H9 (cell line): ENCODE measurements at regions not wholly inside any gene's neighbourhood (a gene's known extent, or its start where the extent isn't known, plus 50 kb on each side); places are given as distances from the start of the nearest gene placed in this dataset.

Experiments used
- DNase-seq: peaks from one replicate; pipeline ENCODE4 v3.0.0-alpha.2; 2017
- H2AFZ ChIP-seq: one replicate; pipeline ENCODE4 v1.6.1; 2013; ENCODE audit warnings: mild to moderate bottlenecking, low read length, control low read depth, moderate library complexity
- H2AK5ac ChIP-seq: 2 replicates; pipeline ENCODE4 v1.6.1; 2013; ENCODE audit warnings: low read length, control low read depth, mixed read lengths; ENCODE audit not compliant: insufficient read length
- H2BK120ac ChIP-seq: one replicate; pipeline ENCODE4 v1.6.1; 2013; ENCODE audit warnings: low read depth, mild to moderate bottlenecking, low read length, control low read depth, inconsistent platforms; ENCODE audit not compliant: poor library complexity, severe bottlenecking
- H2BK12ac ChIP-seq: 2 replicates; pipeline ENCODE4 v1.6.1; 2013; ENCODE audit warnings: low read length, control low read depth, mixed read lengths, low read depth; ENCODE audit not compliant: insufficient read length
- H2BK15ac ChIP-seq: 2 replicates; pipeline ENCODE4 v1.6.1; 2013; ENCODE audit warnings: low read depth, low read length, control low read depth
- H2BK20ac ChIP-seq: one replicate; pipeline ENCODE4 v1.6.1; 2013; ENCODE audit warnings: low read depth, mild to moderate bottlenecking, low read length, control low read depth, inconsistent platforms; ENCODE audit not compliant: poor library complexity, severe bottlenecking
- H2BK5ac ChIP-seq: 2 replicates; pipeline ENCODE4 v1.6.1; 2013; ENCODE audit warnings: low read length, control low read depth, mixed read lengths; ENCODE audit not compliant: insufficient read length
- H3K14ac ChIP-seq: 2 replicates; pipeline ENCODE4 v1.6.1; 2013; ENCODE audit warnings: low read length, control low read depth; ENCODE audit not compliant: insufficient read depth
- H3K18ac ChIP-seq: 2 replicates; pipeline ENCODE4 v1.6.1; 2013; ENCODE audit warnings: low read depth, mild to moderate bottlenecking, mixed read lengths, low read length, control low read depth; ENCODE audit not compliant: insufficient read length
- H3K23ac ChIP-seq: 2 replicates; pipeline ENCODE4 v1.6.1; 2013; ENCODE audit warnings: low read length, control low read depth, mixed read lengths, low read depth; ENCODE audit not compliant: insufficient read length
- H3K23me2 ChIP-seq: 2 replicates; pipeline ENCODE4 v1.6.1; 2013; ENCODE audit warnings: low read depth, mild to moderate bottlenecking, mixed read lengths, low read length, control low read depth; ENCODE audit not compliant: insufficient read length, poor library complexity, severe bottlenecking
- H3K27ac ChIP-seq: 2 replicates; pipeline ENCODE4 v1.5.1; 2013; ENCODE audit warnings: low read length, control low read depth, mixed read lengths, low read depth; ENCODE audit not compliant: insufficient read length
- H3K27me3 ChIP-seq: 2 replicates; pipeline ENCODE4 v1.6.1; 2013; ENCODE audit warnings: low read length, control low read depth, inconsistent platforms; ENCODE audit not compliant: insufficient read depth
- H3K4ac ChIP-seq: 2 replicates; pipeline ENCODE4 v1.6.1; 2013; ENCODE audit warnings: low read depth, mild to moderate bottlenecking, control low read depth, inconsistent platforms, low read length, moderate library complexity
- H3K4me1 ChIP-seq: 2 replicates; pipeline ENCODE4 v1.6.1; 2013; ENCODE audit warnings: low read length, control low read depth, inconsistent platforms; ENCODE audit not compliant: insufficient read depth
- H3K4me2 ChIP-seq: 2 replicates; pipeline ENCODE4 v1.6.1; 2013; ENCODE audit warnings: low read length, control low read depth, mixed read lengths; ENCODE audit not compliant: insufficient read length, insufficient read depth
- H3K56ac ChIP-seq: 2 replicates; pipeline ENCODE4 v1.6.1; 2013; ENCODE audit warnings: low read depth, mild to moderate bottlenecking, mixed read lengths, low read length, control low read depth; ENCODE audit not compliant: insufficient read length
- H3K79me1 ChIP-seq: 2 replicates; pipeline ENCODE4 v1.6.1; 2013; ENCODE audit warnings: low read depth, mild to moderate bottlenecking, moderate library complexity, low read length, control low read depth, inconsistent platforms; ENCODE audit not compliant: insufficient read depth, poor library complexity, severe bottlenecking
- H3K79me2 ChIP-seq: 2 replicates; pipeline ENCODE4 v1.6.1; 2013; ENCODE audit warnings: low read length, control low read depth, inconsistent platforms; ENCODE audit not compliant: insufficient read depth
- H3K9ac ChIP-seq: 2 replicates; pipeline ENCODE4 v1.6.1; 2013; ENCODE audit warnings: low read length, control low read depth, mixed read lengths; ENCODE audit not compliant: insufficient read length; ENCODE audit errors: extremely low read depth
- H3K9me3 ChIP-seq: one replicate; pipeline ENCODE4 v1.6.1; 2013; ENCODE audit warnings: low read depth, low read length, inconsistent platforms; ENCODE audit not compliant: control insufficient read depth
- H3T11ph ChIP-seq: one replicate; pipeline ENCODE4 v1.6.1; 2013; ENCODE audit warnings: mild to moderate bottlenecking, low read length, control low read depth, inconsistent platforms
- H4K20me1 ChIP-seq: one replicate; pipeline ENCODE4 v1.6.1; 2013; ENCODE audit not compliant: control insufficient read depth, insufficient read length, insufficient read depth
- H4K5ac ChIP-seq: 2 replicates; pipeline ENCODE4 v1.6.1; 2013; ENCODE audit warnings: low read depth, mild to moderate bottlenecking, mixed read lengths, low read length, control low read depth; ENCODE audit not compliant: insufficient read length
- H4K8ac ChIP-seq: replicated peaks from 2 replicates; pipeline ENCODE4 v1.6.1; 2013; ENCODE audit warnings: low read length, control low read depth, mixed read lengths, low read depth; ENCODE audit not compliant: insufficient read length
- H4K91ac ChIP-seq: 2 replicates; pipeline ENCODE4 v1.6.1; 2013; ENCODE audit warnings: low read depth, mild to moderate bottlenecking, moderate library complexity, mixed read lengths, low read length, control low read depth; ENCODE audit not compliant: insufficient read length
- H3K27ac Mint-ChIP-seq, 3 experiments: 2 replicates in 2 of 3; 3 replicates in 1 of 3; pipeline ENCODE4 v1.8.0; 2020 to 2021; ENCODE audit warnings: mixed read lengths in 3 of 3, mild to moderate bottlenecking in 1 of 3, moderate library complexity in 1 of 3
- H3K27me3 Mint-ChIP-seq: 2 replicates; pipeline ENCODE4 v1.8.0; 2021; ENCODE audit warnings: low read depth, mild to moderate bottlenecking, moderate library complexity, mixed read lengths
- H3K36me3 Mint-ChIP-seq, 3 experiments: 2 replicates in 2 of 3; 3 replicates in 1 of 3; pipeline ENCODE4 v1.8.0; 2020 to 2021; ENCODE audit warnings: low read depth in 3 of 3, mixed read lengths in 3 of 3; ENCODE audit not compliant: insufficient read depth in 1 of 3
- H3K4me1 Mint-ChIP-seq, 2 experiments: 2 replicates each; pipeline ENCODE4 v1.8.0; 2020; ENCODE audit warnings: mixed read lengths in 2 of 2
- H3K4me3 Mint-ChIP-seq, 2 experiments: 2 replicates in 1 of 2; 3 replicates in 1 of 2; pipeline ENCODE4 v1.8.0; 2020 to 2021; ENCODE audit warnings: mild to moderate bottlenecking in 2 of 2, mixed read lengths in 2 of 2, moderate library complexity in 1 of 2
- H3K9me3 Mint-ChIP-seq, 2 experiments: 2 replicates in 1 of 2; 3 replicates in 1 of 2; pipeline ENCODE4 v1.8.0; 2020; ENCODE audit warnings: mild to moderate bottlenecking in 2 of 2, mixed read lengths in 2 of 2, moderate library complexity in 1 of 2
- WGBS: extraction: QIAGEN DNeasy Blood & Tissue Kit; methylation state at CpG from one replicate; pipeline ENCODE4 v1.1.7; 2013; ENCODE audit warnings: missing lambda C conversion rate, low lambda C conversion rate, mixed read lengths; ENCODE audit not compliant: insufficient read length; ENCODE audit errors: extremely low coverage; 5-methylcytosine and 5-hydroxymethylcytosine counted together
- TF ChIP-seq, protein P1 (sequence below): fragments of 200-600 bp; sonication (generic); conservative IDR thresholded peaks from 3 replicates; pipeline ENCODE4 v1.8.0; 2021; ENCODE audit warnings: antibody characterized with exemption, mild to moderate bottlenecking

DNA sequence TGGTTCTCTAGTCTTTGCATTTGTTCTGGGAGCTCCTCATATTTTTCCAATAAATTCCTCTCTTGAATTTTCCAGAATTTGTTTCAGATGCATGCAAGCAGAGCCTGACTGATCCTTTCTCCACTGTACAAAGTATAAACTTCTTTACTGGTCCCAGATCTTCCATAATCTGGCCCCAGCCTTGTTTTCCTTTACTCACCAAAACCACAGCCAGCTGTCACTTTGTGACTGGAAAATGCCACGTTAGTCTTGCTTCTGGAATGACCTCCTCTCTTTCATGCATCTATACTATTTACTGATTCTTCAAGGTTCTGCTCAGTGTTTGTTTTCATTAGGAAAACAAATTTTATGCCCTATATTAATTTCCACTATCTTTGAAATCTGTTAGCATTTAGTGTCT, 60.4 kb upstream of the SPPL2A start:
- no peaks in the 10 kb centered on the region for H3K79me2 ChIP-seq
- no peak overlapping the region for H3K14ac ChIP-seq
- H3K27me3 ChIP-seq: no peaks in the 10 kb centered on the region
- no peak overlapping the region for H3K18ac ChIP-seq
- Mint-ChIP-seq H3K4me3 (no peak overlapping the region), H3K27ac (no peak overlapping the region), H3K27me3 (no peaks in the 10 kb centered on the region), H3K36me3 (no peaks in the 10 kb centered on the region), H3K9me3 (no peaks in the 10 kb centered on the region), H3K4me1 (peaks cover 10 to 21% of the 10 kb centered on the region in 2 experiments)
- H2BK120ac ChIP-seq: no peak overlapping the region
- H2BK12ac ChIP-seq: no peak overlapping the region
- H3K79me1 ChIP-seq: no peaks in the 10 kb centered on the region
- H4K20me1 ChIP-seq: no peaks in the 10 kb centered on the region
- no peak overlapping the region for H3T11ph ChIP-seq
- H3K27ac ChIP-seq: no peak overlapping the region
- no peaks in the 10 kb centered on the region for H3K23me2 ChIP-seq
- no peaks in the 10 kb centered on the region; the same call in 1 of the 2 replicates for H3K4me1 ChIP-seq
- no peak overlapping the region for H4K5ac ChIP-seq
- TF ChIP-seq, protein P1, sequence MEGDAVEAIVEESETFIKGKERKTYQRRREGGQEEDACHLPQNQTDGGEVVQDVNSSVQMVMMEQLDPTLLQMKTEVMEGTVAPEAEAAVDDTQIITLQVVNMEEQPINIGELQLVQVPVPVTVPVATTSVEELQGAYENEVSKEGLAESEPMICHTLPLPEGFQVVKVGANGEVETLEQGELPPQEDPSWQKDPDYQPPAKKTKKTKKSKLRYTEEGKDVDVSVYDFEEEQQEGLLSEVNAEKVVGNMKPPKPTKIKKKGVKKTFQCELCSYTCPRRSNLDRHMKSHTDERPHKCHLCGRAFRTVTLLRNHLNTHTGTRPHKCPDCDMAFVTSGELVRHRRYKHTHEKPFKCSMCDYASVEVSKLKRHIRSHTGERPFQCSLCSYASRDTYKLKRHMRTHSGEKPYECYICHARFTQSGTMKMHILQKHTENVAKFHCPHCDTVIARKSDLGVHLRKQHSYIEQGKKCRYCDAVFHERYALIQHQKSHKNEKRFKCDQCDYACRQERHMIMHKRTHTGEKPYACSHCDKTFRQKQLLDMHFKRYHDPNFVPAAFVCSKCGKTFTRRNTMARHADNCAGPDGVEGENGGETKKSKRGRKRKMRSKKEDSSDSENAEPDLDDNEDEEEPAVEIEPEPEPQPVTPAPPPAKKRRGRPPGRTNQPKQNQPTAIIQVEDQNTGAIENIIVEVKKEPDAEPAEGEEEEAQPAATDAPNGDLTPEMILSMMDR: no peak
- no peak overlapping the region for H2AFZ ChIP-seq
- H2BK15ac ChIP-seq: no peak overlapping the region
- H3K23ac ChIP-seq: no peak overlapping the region
- H2BK5ac ChIP-seq: no peak overlapping the region
- no peak overlapping the region for H3K9ac ChIP-seq
- no peak overlapping the region for H3K56ac ChIP-seq
- H3K4ac ChIP-seq: no peak overlapping the region
- H4K8ac ChIP-seq: no peak overlapping the region
- WGBS: no CpG with 5 or more reads among the region's 1 CpG
- H3K4me2 ChIP-seq: no peak overlapping the region
- no peak for DNase-seq
- no peaks in the 10 kb centered on the region for H3K9me3 ChIP-seq
- no peak overlapping the region for H2BK20ac ChIP-seq
- H2AK5ac ChIP-seq: no peak overlapping the region
- H4K91ac ChIP-seq: no peak overlapping the region
